ENCODE measurements at regions not wholly inside any gene's neighbourhood (a gene's known extent, or its start where the extent isn't known, plus 50 kb on each side); places are given as distances from the start of the nearest gene placed in this dataset.
A peak's percentile ranks its signal among the peaks of the same experiment; 100 is the strongest.

DNA sequence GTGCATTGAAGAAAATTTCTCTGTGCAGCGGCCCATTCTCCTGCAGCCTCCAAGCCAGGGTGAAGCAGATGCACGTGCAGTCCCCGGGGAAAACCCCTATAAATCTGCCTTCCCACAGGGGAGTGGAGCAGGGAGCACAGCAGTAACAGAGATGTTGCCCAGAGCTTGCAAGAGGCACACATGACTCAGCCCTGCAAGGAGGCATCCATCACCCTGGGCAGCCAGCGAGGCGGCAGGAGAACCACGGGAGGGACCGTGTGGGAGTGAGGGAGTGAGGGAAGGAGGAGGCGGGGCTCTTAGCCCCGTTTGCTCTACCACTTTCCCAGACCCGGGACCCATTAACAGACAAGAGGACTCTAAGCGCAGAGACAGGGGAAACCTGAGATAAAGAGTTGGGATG, 96.2 kb upstream of the ARAP3 start:
- no peak for DNase-seq (ENCODE audit: low read depth)

DNA sequence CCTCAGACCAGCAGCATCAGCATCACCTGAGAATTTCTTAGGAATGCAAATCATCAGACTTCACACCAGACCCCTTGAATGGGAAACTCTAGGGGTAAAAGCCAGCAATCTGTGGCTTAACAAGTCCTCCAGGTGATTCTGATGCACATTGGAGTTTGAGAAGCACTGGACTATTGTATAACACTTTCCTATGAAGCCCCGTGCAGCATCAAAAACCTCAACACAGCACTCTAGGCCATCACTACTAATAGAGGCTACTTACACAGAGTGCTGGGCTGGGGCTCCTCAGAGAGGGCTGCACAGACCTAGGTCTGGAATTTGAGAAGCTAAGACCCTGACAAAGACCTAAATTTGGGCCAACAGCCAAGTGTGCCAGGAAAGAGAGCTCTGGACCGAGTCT, 95.7 kb upstream of the ARAP3 start:
- no peak for DNase-seq (ENCODE audit: low read depth)

DNA sequence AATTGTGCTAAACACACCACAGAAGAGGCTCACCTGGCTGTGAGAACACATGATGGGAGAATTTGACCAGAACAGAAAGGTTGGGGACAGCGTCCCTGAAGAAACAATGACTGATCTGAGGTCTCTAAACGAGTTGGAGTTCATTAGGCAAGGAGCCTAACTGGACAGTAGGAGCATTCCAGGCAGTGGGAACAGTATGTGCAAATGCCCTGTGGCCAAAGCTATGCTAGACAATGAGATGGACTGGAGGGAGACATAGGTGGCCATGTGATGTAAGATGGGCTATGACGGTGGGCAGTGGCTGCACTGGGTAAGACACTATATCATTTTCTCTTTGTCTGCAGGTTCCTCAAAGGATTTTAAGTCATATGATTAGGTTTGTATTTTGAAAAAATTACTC, 95.1 kb upstream of the ARAP3 start:
- no peak for DNase-seq (ENCODE audit: low read depth)

DNA sequence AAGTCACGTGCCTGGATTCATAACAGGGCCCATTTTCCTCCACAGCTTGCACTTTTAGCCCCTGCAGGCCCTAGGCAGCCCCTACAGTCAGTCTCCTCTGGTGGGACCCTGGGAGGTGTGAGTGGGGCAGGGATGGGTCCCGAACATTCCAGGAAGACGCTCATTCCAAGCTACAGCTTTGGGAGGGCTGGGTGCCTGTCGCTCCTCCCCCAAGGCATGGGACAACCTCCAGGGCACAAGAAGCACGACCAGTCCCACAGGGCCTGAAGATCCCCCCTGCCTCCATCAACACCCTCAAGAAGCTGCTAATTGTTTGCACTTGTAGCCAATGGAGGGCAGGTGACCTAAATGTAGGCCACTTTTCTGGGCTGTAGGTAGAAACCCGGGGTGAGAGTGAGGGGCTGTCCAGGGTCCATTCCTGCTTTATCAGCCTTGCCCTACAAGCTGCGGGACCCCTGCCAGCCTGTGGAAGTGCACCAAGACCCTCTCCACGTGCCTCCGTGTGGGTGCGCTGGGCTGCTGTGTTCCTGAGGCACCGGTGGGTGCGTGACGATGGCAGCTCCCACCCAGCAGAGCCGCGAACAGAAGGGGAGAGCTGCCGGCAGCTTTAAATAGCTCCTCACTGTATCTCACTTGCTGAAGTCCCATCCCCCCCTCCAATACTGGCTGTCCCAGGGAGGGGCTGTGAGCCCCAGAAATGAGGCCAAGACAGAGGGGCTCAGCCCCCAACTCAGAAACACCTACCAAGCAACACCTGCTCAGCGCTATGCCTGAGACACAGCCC, 91.9 kb upstream of the ARAP3 start:
- no peak for DNase-seq (ENCODE audit: low read depth)

DNA sequence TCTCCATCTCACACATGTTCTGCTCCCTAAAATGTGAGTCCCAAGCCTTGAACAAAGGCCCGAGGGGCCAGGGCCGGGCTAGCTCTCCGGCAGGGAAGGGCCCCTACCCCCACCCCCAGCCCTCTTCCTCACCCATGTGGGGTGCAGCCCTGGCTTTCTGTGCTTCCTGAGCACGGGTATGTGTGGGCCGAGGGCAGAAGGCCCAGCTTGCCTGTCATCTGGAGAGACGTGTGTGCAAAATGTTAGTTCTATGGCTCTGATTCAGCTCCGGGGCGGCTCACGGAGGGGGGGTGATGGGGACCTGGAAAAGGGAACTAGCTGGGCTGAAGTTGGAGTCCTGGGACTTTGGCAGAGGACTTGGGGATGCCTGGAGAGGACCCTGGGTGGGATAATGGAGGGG, 90.3 kb upstream of the ARAP3 start:
- no peak for DNase-seq (ENCODE audit: low read depth)

DNA sequence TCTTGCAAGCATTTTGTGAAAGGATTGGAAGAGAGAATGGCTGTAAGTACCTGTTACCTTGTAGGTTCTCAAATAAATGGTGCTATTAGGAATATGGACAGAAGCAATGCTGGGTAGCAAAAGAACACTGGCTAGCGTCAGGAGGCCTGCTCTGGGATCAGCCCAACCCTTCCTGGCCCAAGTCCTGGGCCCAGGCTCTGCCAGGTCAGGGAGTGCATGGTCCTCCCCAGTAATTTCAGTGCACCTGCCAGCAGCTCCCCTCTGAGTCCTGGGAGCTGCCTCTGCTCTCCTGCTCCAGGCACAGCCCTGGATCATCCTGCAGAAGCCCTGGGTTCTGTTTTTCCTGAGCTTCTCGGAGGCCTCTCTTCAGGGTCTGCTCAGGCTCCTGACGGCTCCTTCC, 89.5 kb upstream of the ARAP3 start:
- no peak for DNase-seq (ENCODE audit: low read depth)

DNA sequence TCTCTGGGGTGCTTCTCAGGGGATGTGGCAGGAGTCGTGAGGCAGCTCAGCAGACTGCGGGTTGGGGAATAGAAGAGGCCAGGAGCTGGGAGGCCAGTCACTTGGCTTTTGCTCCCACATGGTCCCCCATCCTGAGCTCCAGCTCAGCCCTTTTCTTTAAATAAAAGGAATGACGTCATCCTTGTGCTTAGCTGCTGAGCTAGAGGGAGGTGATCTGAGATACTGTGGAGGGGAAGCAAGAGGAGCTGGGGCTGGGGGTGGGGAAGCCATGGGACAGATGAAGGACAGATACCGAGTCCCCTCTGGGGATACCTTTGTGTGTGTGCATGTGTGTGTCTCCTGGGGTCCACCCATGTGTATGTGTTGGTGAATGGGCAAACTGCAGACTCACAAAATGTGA, 89.0 kb upstream of the ARAP3 start:
- DNase-seq (ENCODE audit: low read depth), result no peak

DNA sequence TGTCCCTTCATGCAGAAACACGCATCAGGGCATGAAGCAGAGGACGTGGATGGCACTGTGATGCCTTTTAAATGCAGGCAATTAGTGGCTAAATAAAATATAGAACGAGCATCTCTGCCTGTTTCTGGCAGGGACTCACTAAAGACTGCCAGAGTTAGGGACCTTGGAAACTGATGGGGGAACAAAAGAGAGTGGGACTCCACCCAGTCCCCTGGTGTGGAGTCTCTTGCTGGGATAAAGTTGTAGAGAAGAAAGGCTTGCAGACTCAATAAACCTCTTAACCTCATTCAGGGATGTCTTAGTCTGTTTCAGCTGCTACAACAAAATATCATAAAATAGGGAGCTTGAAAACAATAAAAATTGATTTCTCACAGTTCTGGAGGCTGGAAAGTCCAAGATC, 87.6 kb upstream of the ARAP3 start:
- no peak for DNase-seq (ENCODE audit: low read depth)

DNA sequence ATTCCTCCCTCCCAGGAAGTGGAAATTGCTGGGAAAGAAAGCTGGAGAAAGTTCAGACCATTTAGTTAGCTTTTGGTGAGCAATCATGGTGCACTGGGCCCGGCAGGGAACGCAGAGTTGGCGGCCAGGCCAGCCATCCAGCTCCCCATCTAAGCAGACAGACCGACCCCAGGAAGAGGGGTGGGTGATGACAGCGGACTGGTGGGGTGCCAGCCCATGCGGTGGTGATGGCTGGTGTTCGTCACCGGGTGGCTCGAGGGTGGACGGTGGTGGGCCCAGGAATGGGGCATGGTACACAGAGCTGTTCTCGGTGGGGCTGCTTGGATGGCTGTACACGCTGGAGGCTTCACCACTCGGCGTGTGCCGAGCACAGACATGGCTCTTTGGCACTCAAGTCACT, 85.6 kb upstream of the ARAP3 start:
- no peak for DNase-seq (ENCODE audit: low read depth)

DNA sequence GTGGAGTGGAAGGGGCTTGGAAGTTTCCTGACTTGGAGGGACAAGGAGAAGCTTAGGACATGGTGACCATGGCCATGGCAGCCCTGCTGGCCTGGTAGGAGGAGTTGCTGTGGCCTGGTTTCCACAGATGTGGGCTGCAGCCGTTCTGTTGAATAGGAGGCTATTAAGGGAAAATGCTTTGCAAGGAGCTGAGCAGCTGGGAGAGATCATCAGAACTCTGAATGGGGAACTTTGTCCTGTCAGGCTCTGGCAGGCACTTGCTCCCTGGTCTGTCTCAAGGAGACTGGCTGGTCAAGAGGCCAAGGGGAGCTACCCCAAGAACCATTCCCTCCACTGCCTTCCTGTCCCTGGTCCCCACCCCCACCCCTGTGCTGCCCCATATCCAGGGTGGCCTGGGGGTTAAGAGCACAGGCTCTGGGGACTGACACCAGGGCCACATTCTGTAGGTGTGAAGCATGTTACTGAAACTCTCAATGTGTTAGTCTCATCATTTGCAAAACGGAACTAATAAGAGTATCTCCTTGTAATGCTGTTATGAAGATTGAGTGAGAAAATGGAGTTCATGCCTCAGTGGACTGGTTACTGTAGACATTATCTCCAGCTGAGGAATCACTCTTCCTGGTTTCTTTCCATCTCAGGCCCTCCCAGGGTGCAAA, 84.0 kb upstream of the ARAP3 start:
- no peak for DNase-seq (ENCODE audit: low read depth)

DNA sequence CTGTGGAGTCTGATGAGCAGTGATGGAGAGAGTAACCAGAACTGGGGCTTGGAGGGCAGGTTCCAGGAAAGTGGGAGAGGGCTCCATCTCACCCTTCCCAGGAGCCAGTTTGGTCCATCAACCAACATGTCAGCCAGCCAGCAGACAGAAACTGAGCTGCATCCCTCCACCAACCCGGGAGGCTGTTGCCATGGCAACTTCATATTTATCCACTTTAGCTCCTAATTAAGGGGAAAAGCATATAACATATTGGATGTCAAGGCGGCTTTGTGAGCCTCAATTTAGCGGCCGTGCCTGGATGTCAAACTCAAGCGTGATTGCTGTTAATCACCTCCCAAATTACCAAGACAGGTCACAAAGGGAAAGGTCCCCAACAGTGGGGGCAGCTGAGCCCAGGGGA, 81.5 kb upstream of the ARAP3 start:
- DNase-seq (ENCODE audit: low read depth), result no peak

DNA sequence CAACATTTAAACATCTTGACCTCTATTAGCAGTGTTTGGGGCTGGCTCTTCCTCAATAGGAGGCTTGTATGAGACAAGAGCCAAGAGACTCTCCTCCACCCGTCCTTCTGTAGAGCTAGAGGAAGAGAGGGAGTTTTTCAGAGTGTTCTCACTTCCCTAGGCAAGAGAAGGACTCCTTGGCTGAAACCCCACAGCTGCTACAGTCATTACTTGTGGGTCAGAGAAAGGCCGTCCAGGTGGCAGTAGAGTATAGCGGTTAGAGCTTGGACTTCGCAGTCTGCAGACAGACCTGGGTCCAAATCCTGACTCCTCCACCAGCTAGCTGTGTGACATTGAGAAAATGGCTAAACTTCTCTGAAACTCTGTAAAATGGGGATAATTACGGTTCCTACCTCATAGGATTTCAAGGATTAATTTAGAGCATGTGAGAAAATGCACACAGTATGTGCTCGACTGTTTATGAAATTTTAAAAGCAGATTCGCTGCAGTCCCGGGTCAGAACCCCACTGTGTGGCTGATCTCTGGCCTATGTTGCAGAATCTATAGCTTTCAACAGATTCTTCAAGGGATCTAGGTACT, 80.8 kb upstream of the ARAP3 start:
- DNase-seq (ENCODE audit: low read depth), result no peak

DNA sequence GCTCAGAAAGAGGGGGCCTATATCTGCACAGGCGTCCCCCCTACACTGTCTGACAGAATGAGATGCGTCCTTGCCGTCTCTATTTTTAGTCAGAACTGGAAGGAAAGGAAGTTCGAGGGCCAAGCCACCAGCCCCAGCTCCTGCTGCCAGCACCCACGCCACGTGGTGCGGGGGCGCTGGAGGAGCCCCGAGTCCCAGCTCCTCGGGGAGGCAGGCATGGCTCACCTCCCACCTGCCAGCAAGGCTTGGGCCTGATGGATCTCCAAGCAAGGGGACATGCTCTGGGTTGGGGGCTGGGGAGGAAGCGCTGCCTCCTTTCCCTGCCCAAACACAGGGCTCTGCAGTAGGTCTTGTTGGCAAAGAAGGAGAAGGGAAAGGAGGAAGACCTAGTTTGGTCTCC, 80.3 kb upstream of the ARAP3 start:
- no peak for DNase-seq (ENCODE audit: low read depth)

DNA sequence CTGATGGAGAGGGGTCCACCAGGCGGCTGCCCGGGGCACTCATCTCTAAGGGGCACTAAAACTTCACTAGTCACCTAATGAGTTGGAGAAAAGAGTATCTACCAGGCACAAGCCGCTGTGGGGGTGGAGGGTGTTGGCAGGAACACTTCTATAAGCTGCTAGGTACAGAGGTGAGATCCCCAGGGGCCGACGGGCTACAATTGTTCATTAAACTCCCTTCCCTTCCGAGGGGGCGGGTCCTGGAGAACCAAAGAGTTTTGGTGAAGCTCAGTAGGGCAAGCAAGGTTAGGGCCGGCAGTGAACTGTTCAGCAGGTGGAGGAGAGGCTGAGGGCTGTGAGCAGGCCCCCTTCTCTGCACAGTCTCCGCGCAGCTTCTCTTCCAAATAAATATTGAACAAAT, 78.7 kb upstream of the ARAP3 start:
- no peak for DNase-seq (ENCODE audit: low read depth)

DNA sequence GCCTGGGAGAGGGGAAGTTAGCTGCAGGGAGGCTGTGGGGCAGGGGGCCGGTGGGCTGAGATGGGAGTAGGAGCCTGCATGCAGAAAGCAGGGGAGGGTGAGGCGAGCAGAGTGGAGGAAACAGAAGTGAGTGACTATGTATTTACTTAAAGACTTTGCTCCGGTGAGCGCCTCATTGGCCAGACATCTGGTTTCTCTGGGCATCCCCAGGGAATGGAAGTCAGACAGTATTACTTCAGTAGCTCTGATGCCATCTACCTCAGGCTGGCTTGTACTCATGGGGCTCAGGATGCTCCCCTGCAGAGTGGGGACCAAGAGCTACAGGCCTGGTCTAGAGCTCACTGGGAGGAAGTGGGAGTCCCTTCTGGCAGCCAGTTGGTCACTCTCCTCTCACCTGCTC, 78.2 kb upstream of the ARAP3 start:
- no peak for DNase-seq (ENCODE audit: low read depth)

DNA sequence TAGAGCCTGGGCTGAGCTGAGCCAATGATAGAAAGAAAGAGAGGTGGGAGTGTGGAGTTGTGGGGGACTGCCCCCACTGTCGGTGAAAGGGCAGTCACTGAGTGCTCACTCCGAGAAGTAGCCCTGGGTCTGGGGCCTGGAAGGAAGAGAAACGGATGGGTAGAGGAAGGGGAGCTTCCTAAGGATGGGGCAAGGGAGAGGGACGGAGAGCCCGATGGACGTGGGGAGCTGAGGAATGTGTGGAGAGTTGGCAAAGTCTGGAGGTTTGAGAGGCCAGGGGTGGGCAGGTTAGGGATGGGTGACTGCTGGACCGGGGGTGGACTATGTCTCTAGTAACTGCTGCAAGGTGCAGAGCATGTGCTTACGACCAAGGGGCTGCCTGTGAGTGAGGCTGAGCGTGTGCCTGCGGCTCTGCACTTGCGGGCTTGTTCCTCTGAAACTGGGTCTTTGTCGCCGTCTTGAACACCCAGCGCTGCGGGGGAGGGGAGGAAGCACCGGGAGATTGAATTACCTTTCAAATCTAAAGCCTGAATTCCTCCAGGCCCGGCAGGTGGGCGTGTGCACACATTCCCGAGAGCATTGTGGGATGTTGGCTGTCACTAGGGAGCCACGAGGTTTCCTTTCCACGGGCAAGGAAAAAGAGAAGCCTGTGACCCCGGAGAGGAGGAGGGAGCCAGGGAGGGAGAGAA, 76.4 kb upstream of the ARAP3 start:
- DNase-seq (ENCODE audit: low read depth), result no peak

DNA sequence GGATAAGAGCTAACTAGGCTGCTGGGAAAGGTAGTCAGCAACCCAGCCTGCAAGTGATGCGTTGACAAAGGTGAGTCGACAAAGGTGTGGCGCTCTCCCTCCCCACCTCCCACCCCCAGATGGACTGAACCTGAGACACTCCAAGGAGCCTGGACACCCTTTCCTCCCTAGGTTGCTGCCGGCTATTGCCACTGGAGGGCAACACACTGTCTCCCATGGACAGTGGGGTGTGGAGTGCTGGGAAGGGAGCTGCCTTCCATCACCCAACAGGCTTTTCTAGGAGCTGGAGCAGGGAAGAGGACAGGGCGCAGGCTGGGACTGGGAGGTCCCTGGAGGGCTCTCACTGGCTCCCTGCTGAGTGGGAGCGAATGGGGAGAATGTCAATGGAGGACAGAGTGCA, 75.4 kb upstream of the ARAP3 start:
- no peak for DNase-seq (ENCODE audit: low read depth)

DNA sequence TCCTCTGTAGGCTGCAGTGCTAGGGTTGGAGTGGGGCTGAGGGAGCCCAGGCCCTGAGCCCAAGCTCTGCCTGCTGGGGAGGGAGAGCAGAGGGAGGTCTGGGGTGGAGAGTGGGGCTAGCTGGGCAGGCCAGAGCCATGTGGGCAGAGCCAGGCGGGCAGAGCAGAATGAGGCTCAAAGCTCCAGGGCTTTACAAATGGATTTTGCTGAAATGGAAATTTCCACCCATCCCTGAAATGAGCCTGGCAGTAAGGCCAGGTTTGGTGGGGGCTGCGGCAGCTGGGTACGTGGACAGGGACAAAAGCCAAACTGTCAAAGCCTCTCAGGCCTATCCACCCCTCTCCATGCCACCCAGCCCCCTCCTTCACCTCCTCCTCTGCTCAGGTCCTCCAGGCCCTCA, 74.2 kb upstream of the ARAP3 start:
- DNase-seq (ENCODE audit: low read depth), result no peak

DNA sequence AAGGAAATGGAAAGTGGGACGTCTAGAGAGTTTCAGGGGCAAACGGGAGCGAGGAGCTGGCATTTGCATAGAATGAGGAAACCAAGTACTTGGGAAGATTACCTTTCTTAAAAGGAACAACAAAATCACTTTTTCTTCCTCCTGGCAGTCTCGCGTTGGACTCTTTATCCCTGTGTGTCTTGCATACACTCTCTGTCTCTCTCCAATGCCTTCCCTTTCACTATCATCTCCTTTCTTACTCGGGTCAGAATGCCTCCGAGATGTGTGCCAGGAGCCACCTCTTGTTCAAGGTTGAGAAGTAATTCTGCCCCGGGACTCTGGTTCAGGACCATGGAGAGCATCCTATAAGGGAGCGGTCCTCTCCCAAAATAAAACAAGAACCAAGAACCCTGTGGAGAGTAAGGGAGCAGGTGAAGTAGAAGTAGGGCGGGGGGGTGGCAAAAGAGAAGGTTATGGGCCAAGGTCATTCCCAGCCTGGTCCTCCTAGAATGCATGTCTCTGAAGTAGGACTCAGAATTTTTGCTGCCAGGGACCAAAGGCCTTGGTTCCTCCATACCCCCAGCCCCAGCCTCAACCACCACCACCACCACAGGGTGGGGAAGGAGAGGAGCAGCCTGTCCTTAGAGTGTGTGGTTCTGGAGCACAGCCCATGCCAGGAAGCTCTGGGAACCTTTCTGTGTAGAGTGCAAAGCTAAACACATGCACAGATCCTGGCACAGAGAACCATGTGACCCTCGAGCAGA, 72.1 kb upstream of the ARAP3 start:
- DNase-seq (ENCODE audit: low read depth), result peak; percentile 3

DNA sequence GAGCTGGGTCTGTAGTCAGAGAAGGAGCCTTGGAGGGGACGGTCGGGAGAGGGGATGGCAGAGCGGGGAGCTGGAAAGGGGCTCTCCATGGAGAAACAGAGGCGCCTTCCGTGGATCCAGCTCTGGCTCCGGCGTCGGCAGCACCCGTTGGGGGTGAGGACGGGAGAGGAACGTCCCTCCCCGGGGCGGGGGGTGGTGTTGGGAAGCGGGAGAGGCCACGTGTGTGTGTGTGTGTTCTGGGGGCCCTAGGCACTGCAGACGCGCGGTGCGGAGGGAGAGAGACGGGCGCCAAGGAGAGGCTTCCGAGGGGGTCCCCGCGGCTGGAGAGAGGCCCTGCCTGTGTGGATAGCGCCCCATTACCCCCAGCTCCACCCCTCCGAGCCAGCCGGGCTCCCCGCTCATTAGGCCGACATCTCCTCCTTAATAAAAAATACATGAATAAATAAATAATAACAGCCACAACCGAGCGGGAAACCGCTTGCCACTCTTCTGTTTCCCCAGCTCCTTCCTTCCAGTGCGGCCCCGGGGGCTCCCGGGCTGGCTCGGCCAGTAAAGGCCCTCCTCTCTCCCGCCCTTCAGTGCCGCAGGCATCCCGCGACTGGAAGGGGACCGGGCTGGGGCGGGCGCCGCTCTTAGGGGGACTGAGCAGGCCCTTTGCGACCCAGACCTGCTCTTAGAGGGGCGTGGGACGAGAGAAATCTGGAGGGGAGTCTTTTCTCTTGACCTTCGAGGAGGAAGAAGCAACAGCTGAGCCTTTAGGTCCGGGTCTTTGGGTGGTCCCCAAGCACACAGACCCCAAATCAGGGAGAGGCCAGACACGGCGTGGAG, 71.3 kb upstream of the ARAP3 start:
- no peak for DNase-seq (ENCODE audit: low read depth)

Data from CMK (cell line).